GM04503 (cell line): ENCODE measurements at regions not wholly inside any gene's neighbourhood (a gene's known extent, or its start where the extent isn't known, plus 50 kb on each side); places are given as distances from the start of the nearest gene placed in this dataset.

Experiments used
- DNase-seq: peaks from one replicate; pipeline ENCODE4 v3.0.0-alpha.2; 2012; ENCODE audit warnings: low read depth

DNA sequence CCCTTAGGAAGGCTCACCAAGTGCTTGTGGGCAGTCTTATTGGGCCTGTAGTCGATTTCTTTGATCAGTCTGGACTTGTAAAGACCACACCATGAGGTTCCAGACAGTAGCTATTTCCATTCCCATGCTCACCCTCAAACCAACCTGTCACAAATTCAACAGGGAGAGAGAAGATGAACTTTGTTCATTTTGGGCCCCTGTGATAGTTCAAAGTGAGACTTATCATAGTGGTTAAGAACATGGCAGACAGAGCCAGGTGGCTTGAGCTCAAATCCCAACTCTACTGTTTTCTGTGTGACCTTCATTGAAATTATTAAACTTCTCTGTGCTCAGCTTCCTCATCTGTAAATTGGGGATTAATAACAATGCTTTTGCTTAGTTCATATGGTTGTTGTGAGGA, 53.9 kb upstream of the CTLA4 start:
- DNase-seq = no peak

DNA sequence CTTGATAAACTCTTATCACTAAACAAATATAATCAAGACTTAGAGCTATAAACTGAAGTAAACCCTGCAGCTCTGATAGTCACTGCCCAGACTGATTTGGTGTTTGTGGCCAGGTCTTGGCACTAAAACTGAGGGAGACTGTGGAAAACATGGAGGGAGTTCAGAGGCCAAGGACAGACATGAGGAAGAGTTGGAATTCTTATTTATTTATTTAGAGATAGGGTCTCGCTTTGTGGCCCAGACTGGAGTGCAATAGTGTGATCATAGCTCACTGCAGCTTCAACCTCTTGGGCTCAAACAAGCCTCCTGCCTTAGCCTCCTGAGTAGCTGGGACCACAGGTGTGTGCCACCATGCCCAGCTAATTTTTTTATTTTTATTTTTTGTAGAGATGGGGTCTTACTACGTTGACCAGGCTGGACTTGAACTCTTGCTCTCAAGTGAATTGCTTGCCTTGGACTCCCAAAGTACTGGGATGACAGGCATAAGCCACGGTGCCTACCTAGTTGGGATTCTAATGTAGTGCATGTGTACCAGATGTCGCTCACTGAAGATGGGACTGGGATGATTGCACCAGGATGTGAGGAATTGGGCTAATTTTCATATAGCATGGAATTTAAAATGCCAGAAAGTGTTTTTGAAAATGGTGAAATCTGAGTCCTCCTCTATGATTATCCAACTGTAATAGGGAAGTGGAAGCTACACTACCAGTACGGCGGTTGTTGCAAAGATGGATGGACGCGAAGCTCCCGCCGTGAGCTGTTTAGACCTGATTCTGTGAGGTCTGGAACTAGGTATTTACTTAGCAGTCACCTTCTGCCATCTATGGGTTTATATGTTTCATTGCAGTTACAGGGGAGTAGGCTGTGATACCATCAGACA, 52.7 kb upstream of the CTLA4 start:
- DNase-seq = no peak

DNA sequence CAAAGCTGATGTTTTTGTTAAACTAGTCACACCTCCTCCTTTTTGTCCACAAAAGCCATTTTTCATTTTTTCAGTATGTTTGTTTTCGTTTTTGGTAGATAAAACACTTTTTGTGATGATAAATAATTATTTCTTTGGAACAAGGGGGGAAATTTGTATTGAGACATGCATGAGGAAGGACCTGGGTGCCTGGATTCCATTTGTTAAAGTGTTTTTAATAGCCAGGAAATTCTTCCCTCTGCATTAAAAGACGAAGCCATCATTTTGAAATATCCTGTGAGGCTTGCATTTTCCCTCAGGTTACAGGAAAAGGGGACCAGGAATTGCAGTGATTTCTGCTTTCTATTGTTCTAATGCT, 52.1 kb upstream of the CTLA4 start:
- no peak for DNase-seq

DNA sequence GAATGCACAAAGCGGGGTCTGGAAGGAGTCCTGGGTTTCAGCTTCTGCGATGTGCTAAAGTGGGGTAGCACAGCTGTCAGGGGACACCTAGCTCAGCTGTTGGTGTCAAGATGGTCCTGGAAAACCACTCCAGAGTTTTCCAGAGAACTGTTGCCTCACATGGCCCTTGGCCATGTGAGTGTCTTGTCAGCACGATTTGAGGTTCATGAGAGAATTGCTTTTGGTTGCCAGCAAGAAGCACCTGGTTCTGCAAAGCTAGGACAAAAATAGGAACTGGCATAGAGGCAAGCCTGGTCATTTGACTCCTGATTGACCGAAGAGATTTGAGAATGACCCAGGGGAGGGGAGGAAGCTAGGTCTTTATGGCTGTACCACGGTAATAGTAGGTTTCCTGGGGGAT, 50.4 kb upstream of the CTLA4 start:
- no peak for DNase-seq
